ENCODE measurements at regions not wholly inside any gene's neighbourhood (a gene's known extent, or its start where the extent isn't known, plus 50 kb on each side); places are given as distances from the start of the nearest gene placed in this dataset.

DNA sequence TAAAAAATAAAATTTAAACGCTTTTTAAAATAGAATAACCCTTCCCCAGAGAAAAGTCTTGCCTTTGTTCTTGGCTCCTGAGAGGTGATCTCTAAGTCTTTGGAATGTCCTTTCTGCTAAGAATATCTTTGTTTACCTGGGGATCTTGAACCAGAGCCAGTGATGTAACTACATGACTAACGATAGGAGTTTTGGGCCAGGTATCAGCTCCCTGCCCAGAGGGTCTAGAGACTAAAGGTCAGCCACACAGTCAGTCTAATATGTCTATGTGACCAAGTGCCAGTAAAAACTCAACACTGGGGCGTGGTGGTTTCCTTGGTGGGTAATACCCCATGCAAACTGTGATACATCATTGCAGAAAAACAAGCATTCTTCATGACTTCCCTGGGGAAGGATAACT lies 1351.9 kb upstream of the C9orf72 start:
- Histone ChIP-seq H3K9me3 (ENCODE audit: insufficient read depth, low read depth, low read length) (no peaks in the 10 kb centered on the region), H3K36me3 (ENCODE audit: insufficient read depth, low read length) (no peaks in the 10 kb centered on the region), H4K20me1 (ENCODE audit: insufficient read depth, low read length, poor library complexity, severe bottlenecking) (no peaks in the 10 kb centered on the region), H2AFZ (ENCODE audit: low read length) (no peak overlapping the region), H3K4me3 (ENCODE audit: low read length, poor library complexity, severe bottlenecking) (no peak overlapping the region), H3K9ac (ENCODE audit: low read depth, low read length, poor library complexity, severe bottlenecking) (no peak overlapping the region), H3K4me1 (ENCODE audit: insufficient read depth, low read length, poor library complexity, severe bottlenecking) (peaks cover 15% of the 10 kb centered on the region), H3K9me2 (replicated peaks; ENCODE audit: low read depth, low read length) (no peaks in the 10 kb centered on the region), H3K79me2 (ENCODE audit: insufficient read depth, low read length) (no peaks in the 10 kb centered on the region), H3K4me2 (ENCODE audit: low read depth, low read length, poor library complexity, severe bottlenecking) (no peak overlapping the region), H3F3A (ENCODE audit: low read depth) (no peaks in the 10 kb centered on the region), H3K27me3 (ENCODE audit: insufficient read depth, low read length, poor library complexity, severe bottlenecking) (no peaks in the 10 kb centered on the region)
- TF ChIP-seq, protein P1, sequence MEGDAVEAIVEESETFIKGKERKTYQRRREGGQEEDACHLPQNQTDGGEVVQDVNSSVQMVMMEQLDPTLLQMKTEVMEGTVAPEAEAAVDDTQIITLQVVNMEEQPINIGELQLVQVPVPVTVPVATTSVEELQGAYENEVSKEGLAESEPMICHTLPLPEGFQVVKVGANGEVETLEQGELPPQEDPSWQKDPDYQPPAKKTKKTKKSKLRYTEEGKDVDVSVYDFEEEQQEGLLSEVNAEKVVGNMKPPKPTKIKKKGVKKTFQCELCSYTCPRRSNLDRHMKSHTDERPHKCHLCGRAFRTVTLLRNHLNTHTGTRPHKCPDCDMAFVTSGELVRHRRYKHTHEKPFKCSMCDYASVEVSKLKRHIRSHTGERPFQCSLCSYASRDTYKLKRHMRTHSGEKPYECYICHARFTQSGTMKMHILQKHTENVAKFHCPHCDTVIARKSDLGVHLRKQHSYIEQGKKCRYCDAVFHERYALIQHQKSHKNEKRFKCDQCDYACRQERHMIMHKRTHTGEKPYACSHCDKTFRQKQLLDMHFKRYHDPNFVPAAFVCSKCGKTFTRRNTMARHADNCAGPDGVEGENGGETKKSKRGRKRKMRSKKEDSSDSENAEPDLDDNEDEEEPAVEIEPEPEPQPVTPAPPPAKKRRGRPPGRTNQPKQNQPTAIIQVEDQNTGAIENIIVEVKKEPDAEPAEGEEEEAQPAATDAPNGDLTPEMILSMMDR (conservative IDR thresholded peaks at IDR 0.05; ENCODE audit: low read length) = no peak
- TF ChIP-seq EZH2phosphoT487 (IDR thresholded peaks at IDR 0.05; ENCODE audit: borderline replicate concordance) = no peak

DNA sequence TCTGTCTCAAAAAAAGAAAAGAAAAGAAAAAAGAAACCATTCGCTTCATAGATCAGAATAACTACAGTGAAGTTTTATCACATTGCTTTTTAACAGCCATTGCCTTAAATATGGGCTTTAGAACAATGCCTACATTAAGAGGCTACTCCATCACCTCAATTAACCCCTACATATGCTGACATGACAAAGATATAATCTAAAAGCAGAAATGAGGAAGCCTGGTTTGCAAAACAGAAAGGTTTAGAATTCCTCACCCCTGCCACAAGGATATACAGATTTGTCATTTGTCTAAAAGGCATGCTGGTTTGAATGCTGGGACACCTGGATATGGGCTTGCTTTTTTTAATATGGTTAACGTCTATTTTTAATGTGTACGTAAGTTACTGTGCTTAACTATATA lies 1353.0 kb upstream of the C9orf72 start:
- no peaks in the 10 kb centered on the region for H3K9me3 ChIP-seq (ENCODE audit: insufficient read depth, low read depth, low read length)
- H3F3A ChIP-seq (ENCODE audit: low read depth) = no peaks in the 10 kb centered on the region
- H3K79me2 ChIP-seq (ENCODE audit: insufficient read depth, low read length) = no peaks in the 10 kb centered on the region
- no peaks in the 10 kb centered on the region for H4K20me1 ChIP-seq (ENCODE audit: insufficient read depth, low read length, poor library complexity, severe bottlenecking)
- peaks cover 15% of the 10 kb centered on the region for H3K4me1 ChIP-seq (ENCODE audit: insufficient read depth, low read length, poor library complexity, severe bottlenecking)
- no peak overlapping the region for H2AFZ ChIP-seq (ENCODE audit: low read length)
- H3K4me2 ChIP-seq (ENCODE audit: low read depth, low read length, poor library complexity, severe bottlenecking) = no peak overlapping the region
- TF ChIP-seq, protein P1 (conservative IDR thresholded peaks at IDR 0.05; ENCODE audit: low read length) = no peak
- TF ChIP-seq EZH2phosphoT487 (IDR thresholded peaks at IDR 0.05; ENCODE audit: borderline replicate concordance) = no peak
- no peaks in the 10 kb centered on the region for H3K36me3 ChIP-seq (ENCODE audit: insufficient read depth, low read length)
- no peaks in the 10 kb centered on the region for H3K9me2 ChIP-seq (replicated peaks; ENCODE audit: low read depth, low read length)
- H3K4me3 ChIP-seq (ENCODE audit: low read length, poor library complexity, severe bottlenecking) = no peak overlapping the region
- no peak overlapping the region for H3K9ac ChIP-seq (ENCODE audit: low read depth, low read length, poor library complexity, severe bottlenecking)
- no peaks in the 10 kb centered on the region for H3K27me3 ChIP-seq (ENCODE audit: insufficient read depth, low read length, poor library complexity, severe bottlenecking)

- H3K4me1 ChIP-seq (ENCODE audit: insufficient read depth, low read length, poor library complexity, severe bottlenecking) = peaks cover 6% of the 10 kb centered on the region
- H3F3A ChIP-seq (ENCODE audit: low read depth) = no peaks in the 10 kb centered on the region
- H3K9me2 ChIP-seq (replicated peaks; ENCODE audit: low read depth, low read length) = no peaks in the 10 kb centered on the region
- no peaks in the 10 kb centered on the region for H3K27me3 ChIP-seq (ENCODE audit: insufficient read depth, low read length, poor library complexity, severe bottlenecking)
- no peak for TF ChIP-seq EZH2phosphoT487 (IDR thresholded peaks at IDR 0.05; ENCODE audit: borderline replicate concordance)
- TF ChIP-seq, protein P1 (conservative IDR thresholded peaks at IDR 0.05; ENCODE audit: low read length) = no peak
- no peak overlapping the region for H3K4me3 ChIP-seq (ENCODE audit: low read length, poor library complexity, severe bottlenecking)
- H3K36me3 ChIP-seq (ENCODE audit: insufficient read depth, low read length) = no peaks in the 10 kb centered on the region
- no peaks in the 10 kb centered on the region for H4K20me1 ChIP-seq (ENCODE audit: insufficient read depth, low read length, poor library complexity, severe bottlenecking)
- no peaks in the 10 kb centered on the region for H3K9me3 ChIP-seq (ENCODE audit: insufficient read depth, low read depth, low read length)
- H2AFZ ChIP-seq (ENCODE audit: low read length) = no peak overlapping the region
- no peak overlapping the region for H3K9ac ChIP-seq (ENCODE audit: low read depth, low read length, poor library complexity, severe bottlenecking)
- no peaks in the 10 kb centered on the region for H3K79me2 ChIP-seq (ENCODE audit: insufficient read depth, low read length)
- H3K4me2 ChIP-seq (ENCODE audit: low read depth, low read length, poor library complexity, severe bottlenecking) = no peak overlapping the region
Measured at GRCh38 chr9:28927691-28928090, 1354.4 kb upstream of the C9orf72 start.

All from Loucy (cell line).